H9 (cell line): ENCODE measurements at regions not wholly inside any gene's neighbourhood (a gene's known extent, or its start where the extent isn't known, plus 50 kb on each side); places are given as distances from the start of the nearest gene placed in this dataset.

Source experiments
- DNase-seq: peaks from one replicate; pipeline ENCODE4 v3.0.0-alpha.2; 2017
- H2AFZ ChIP-seq: one replicate; pipeline ENCODE4 v1.6.1; 2013; ENCODE audit warnings: mild to moderate bottlenecking, low read length, control low read depth, moderate library complexity
- H2AK5ac ChIP-seq: 2 replicates; pipeline ENCODE4 v1.6.1; 2013; ENCODE audit warnings: low read length, control low read depth, mixed read lengths; ENCODE audit not compliant: insufficient read length
- H2BK120ac ChIP-seq: one replicate; pipeline ENCODE4 v1.6.1; 2013; ENCODE audit warnings: low read depth, mild to moderate bottlenecking, low read length, control low read depth, inconsistent platforms; ENCODE audit not compliant: poor library complexity, severe bottlenecking
- H2BK12ac ChIP-seq: 2 replicates; pipeline ENCODE4 v1.6.1; 2013; ENCODE audit warnings: low read length, control low read depth, mixed read lengths, low read depth; ENCODE audit not compliant: insufficient read length
- H2BK15ac ChIP-seq: 2 replicates; pipeline ENCODE4 v1.6.1; 2013; ENCODE audit warnings: low read depth, low read length, control low read depth
- H2BK20ac ChIP-seq: one replicate; pipeline ENCODE4 v1.6.1; 2013; ENCODE audit warnings: low read depth, mild to moderate bottlenecking, low read length, control low read depth, inconsistent platforms; ENCODE audit not compliant: poor library complexity, severe bottlenecking
- H2BK5ac ChIP-seq: 2 replicates; pipeline ENCODE4 v1.6.1; 2013; ENCODE audit warnings: low read length, control low read depth, mixed read lengths; ENCODE audit not compliant: insufficient read length
- H3K14ac ChIP-seq: 2 replicates; pipeline ENCODE4 v1.6.1; 2013; ENCODE audit warnings: low read length, control low read depth; ENCODE audit not compliant: insufficient read depth
- H3K18ac ChIP-seq: 2 replicates; pipeline ENCODE4 v1.6.1; 2013; ENCODE audit warnings: low read depth, mild to moderate bottlenecking, mixed read lengths, low read length, control low read depth; ENCODE audit not compliant: insufficient read length
- H3K23ac ChIP-seq: 2 replicates; pipeline ENCODE4 v1.6.1; 2013; ENCODE audit warnings: low read length, control low read depth, mixed read lengths, low read depth; ENCODE audit not compliant: insufficient read length
- H3K23me2 ChIP-seq: 2 replicates; pipeline ENCODE4 v1.6.1; 2013; ENCODE audit warnings: low read depth, mild to moderate bottlenecking, mixed read lengths, low read length, control low read depth; ENCODE audit not compliant: insufficient read length, poor library complexity, severe bottlenecking
- H3K27ac ChIP-seq: 2 replicates; pipeline ENCODE4 v1.5.1; 2013; ENCODE audit warnings: low read length, control low read depth, mixed read lengths, low read depth; ENCODE audit not compliant: insufficient read length
- H3K27me3 ChIP-seq: 2 replicates; pipeline ENCODE4 v1.6.1; 2013; ENCODE audit warnings: low read length, control low read depth, inconsistent platforms; ENCODE audit not compliant: insufficient read depth
- H3K4ac ChIP-seq: 2 replicates; pipeline ENCODE4 v1.6.1; 2013; ENCODE audit warnings: low read depth, mild to moderate bottlenecking, control low read depth, inconsistent platforms, low read length, moderate library complexity
- H3K4me1 ChIP-seq: 2 replicates; pipeline ENCODE4 v1.6.1; 2013; ENCODE audit warnings: low read length, control low read depth, inconsistent platforms; ENCODE audit not compliant: insufficient read depth
- H3K4me2 ChIP-seq: 2 replicates; pipeline ENCODE4 v1.6.1; 2013; ENCODE audit warnings: low read length, control low read depth, mixed read lengths; ENCODE audit not compliant: insufficient read length, insufficient read depth
- H3K56ac ChIP-seq: 2 replicates; pipeline ENCODE4 v1.6.1; 2013; ENCODE audit warnings: low read depth, mild to moderate bottlenecking, mixed read lengths, low read length, control low read depth; ENCODE audit not compliant: insufficient read length
- H3K79me1 ChIP-seq: 2 replicates; pipeline ENCODE4 v1.6.1; 2013; ENCODE audit warnings: low read depth, mild to moderate bottlenecking, moderate library complexity, low read length, control low read depth, inconsistent platforms; ENCODE audit not compliant: insufficient read depth, poor library complexity, severe bottlenecking
- H3K79me2 ChIP-seq: 2 replicates; pipeline ENCODE4 v1.6.1; 2013; ENCODE audit warnings: low read length, control low read depth, inconsistent platforms; ENCODE audit not compliant: insufficient read depth
- H3K9ac ChIP-seq: 2 replicates; pipeline ENCODE4 v1.6.1; 2013; ENCODE audit warnings: low read length, control low read depth, mixed read lengths; ENCODE audit not compliant: insufficient read length; ENCODE audit errors: extremely low read depth
- H3K9me3 ChIP-seq: one replicate; pipeline ENCODE4 v1.6.1; 2013; ENCODE audit warnings: low read depth, low read length, inconsistent platforms; ENCODE audit not compliant: control insufficient read depth
- H3T11ph ChIP-seq: one replicate; pipeline ENCODE4 v1.6.1; 2013; ENCODE audit warnings: mild to moderate bottlenecking, low read length, control low read depth, inconsistent platforms
- H4K20me1 ChIP-seq: one replicate; pipeline ENCODE4 v1.6.1; 2013; ENCODE audit not compliant: control insufficient read depth, insufficient read length, insufficient read depth
- H4K5ac ChIP-seq: 2 replicates; pipeline ENCODE4 v1.6.1; 2013; ENCODE audit warnings: low read depth, mild to moderate bottlenecking, mixed read lengths, low read length, control low read depth; ENCODE audit not compliant: insufficient read length
- H4K8ac ChIP-seq: replicated peaks from 2 replicates; pipeline ENCODE4 v1.6.1; 2013; ENCODE audit warnings: low read length, control low read depth, mixed read lengths, low read depth; ENCODE audit not compliant: insufficient read length
- H4K91ac ChIP-seq: 2 replicates; pipeline ENCODE4 v1.6.1; 2013; ENCODE audit warnings: low read depth, mild to moderate bottlenecking, moderate library complexity, mixed read lengths, low read length, control low read depth; ENCODE audit not compliant: insufficient read length
- H3K27ac Mint-ChIP-seq, 3 experiments: 2 replicates in 2 of 3; 3 replicates in 1 of 3; pipeline ENCODE4 v1.8.0; 2020 to 2021; ENCODE audit warnings: mixed read lengths in 3 of 3, mild to moderate bottlenecking in 1 of 3, moderate library complexity in 1 of 3
- H3K27me3 Mint-ChIP-seq: 2 replicates; pipeline ENCODE4 v1.8.0; 2021; ENCODE audit warnings: low read depth, mild to moderate bottlenecking, moderate library complexity, mixed read lengths
- H3K36me3 Mint-ChIP-seq, 3 experiments: 2 replicates in 2 of 3; 3 replicates in 1 of 3; pipeline ENCODE4 v1.8.0; 2020 to 2021; ENCODE audit warnings: low read depth in 3 of 3, mixed read lengths in 3 of 3; ENCODE audit not compliant: insufficient read depth in 1 of 3
- H3K4me1 Mint-ChIP-seq, 2 experiments: 2 replicates each; pipeline ENCODE4 v1.8.0; 2020; ENCODE audit warnings: mixed read lengths in 2 of 2
- H3K4me3 Mint-ChIP-seq, 2 experiments: 2 replicates in 1 of 2; 3 replicates in 1 of 2; pipeline ENCODE4 v1.8.0; 2020 to 2021; ENCODE audit warnings: mild to moderate bottlenecking in 2 of 2, mixed read lengths in 2 of 2, moderate library complexity in 1 of 2
- H3K9me3 Mint-ChIP-seq, 2 experiments: 2 replicates in 1 of 2; 3 replicates in 1 of 2; pipeline ENCODE4 v1.8.0; 2020; ENCODE audit warnings: mild to moderate bottlenecking in 2 of 2, mixed read lengths in 2 of 2, moderate library complexity in 1 of 2
- CTCF ChIP-seq: fragments of 200-600 bp; sonication (generic); conservative IDR thresholded peaks from 3 replicates; pipeline ENCODE4 v1.8.0; 2021; ENCODE audit warnings: antibody characterized with exemption, mild to moderate bottlenecking
- WGBS: extraction: QIAGEN DNeasy Blood & Tissue Kit; methylation state at CpG from one replicate; pipeline ENCODE4 v1.1.7; 2013; ENCODE audit warnings: missing lambda C conversion rate, low lambda C conversion rate, mixed read lengths; ENCODE audit not compliant: insufficient read length; ENCODE audit errors: extremely low coverage; 5-methylcytosine and 5-hydroxymethylcytosine counted together

- H3K18ac ChIP-seq = no peak overlapping the region
- H3K4me2 ChIP-seq = no peak overlapping the region
- H2BK12ac ChIP-seq = no peak overlapping the region
- H4K8ac ChIP-seq = no peak overlapping the region
- H4K20me1 ChIP-seq = no peaks in the 10 kb centered on the region
- no peaks in the 10 kb centered on the region for H3K4me1 Mint-ChIP-seq
- H2AFZ ChIP-seq = no peak overlapping the region
- H2BK15ac ChIP-seq = no peak overlapping the region
- no peak overlapping the region for H2BK120ac ChIP-seq
- H2BK5ac ChIP-seq = no peak overlapping the region
- no peaks in the 10 kb centered on the region for H3K9me3 ChIP-seq
- no peaks in the 10 kb centered on the region for H3K79me2 ChIP-seq
- H3K27ac ChIP-seq = no peak overlapping the region
- H2BK20ac ChIP-seq = no peak overlapping the region
- no peak overlapping the region for H3K14ac ChIP-seq
- H3K4me1 ChIP-seq = no peaks in the 10 kb centered on the region
- no peaks in the 10 kb centered on the region for H3K36me3 Mint-ChIP-seq
- H3K56ac ChIP-seq = no peak overlapping the region
- H3K9me3 Mint-ChIP-seq = no peaks in the 10 kb centered on the region
- H3K27me3 ChIP-seq = no peaks in the 10 kb centered on the region
- no peak for TF ChIP-seq CTCF
- no peak overlapping the region for H4K91ac ChIP-seq
- no peak for DNase-seq
- H3K23ac ChIP-seq = no peak overlapping the region
- no peaks in the 10 kb centered on the region for H3K23me2 ChIP-seq
- H3K27ac Mint-ChIP-seq = no peak overlapping the region
- H3K4ac ChIP-seq = no peak overlapping the region
- no peaks in the 10 kb centered on the region for H3K27me3 Mint-ChIP-seq
- H3K79me1 ChIP-seq = no peaks in the 10 kb centered on the region
- no peak overlapping the region for H3T11ph ChIP-seq
- H3K4me3 Mint-ChIP-seq = no peak overlapping the region
- H4K5ac ChIP-seq = no peak overlapping the region
- H3K9ac ChIP-seq = no peak overlapping the region
- H2AK5ac ChIP-seq = no peak overlapping the region
- WGBS = no CpG with 5 or more reads among the region's 4 CpGs
Observed at GRCh38 chr10:83516788-83517187, 622.5 kb upstream of the GHITM start.
